ENCODE measurements at regions not wholly inside any gene's neighbourhood (a gene's known extent, or its start where the extent isn't known, plus 50 kb on each side); places are given as distances from the start of the nearest gene placed in this dataset.

GRCh38 chr11:106329273-106330018 is 252.0 kb downstream of the AASDHPPT start:
- no peak for DNase-seq (ENCODE audit: low spot score)

- no peak for DNase-seq (ENCODE audit: low spot score)
Measured at GRCh38 chr11:106331176-106331575, 253.7 kb downstream of the AASDHPPT start.

- no peak for DNase-seq (ENCODE audit: low spot score)
Measured at GRCh38 chr11:106333678-106334077, 256.2 kb downstream of the AASDHPPT start.

GRCh38 chr11:106344394-106344793 is 266.9 kb downstream of the AASDHPPT start:
- DNase-seq (ENCODE audit: low spot score), result peak; percentile 17

GRCh38 chr11:106344966-106345365 is 267.5 kb downstream of the AASDHPPT start:
- no peak for DNase-seq (ENCODE audit: low spot score)

- DNase-seq (ENCODE audit: low spot score), result no peak
Measured at GRCh38 chr11:106353031-106353430, 275.6 kb downstream of the AASDHPPT start.

GRCh38 chr11:106369224-106369623 is 291.8 kb downstream of the AASDHPPT start:
- DNase-seq (ENCODE audit: low spot score), result no peak

GRCh38 chr11:106378513-106379179 is 301.2 kb downstream of the AASDHPPT start:
- no peak for DNase-seq (ENCODE audit: low spot score)

GRCh38 chr11:106379265-106379664 is 301.8 kb downstream of the AASDHPPT start:
- DNase-seq (ENCODE audit: low spot score), result no peak

- no peak for DNase-seq (ENCODE audit: low spot score)
Measured at GRCh38 chr11:106379712-106380111, 302.2 kb downstream of the AASDHPPT start.

- DNase-seq (ENCODE audit: low spot score), result no peak
Measured at GRCh38 chr11:106381895-106382294, 304.4 kb downstream of the AASDHPPT start.

GRCh38 chr11:106384429-106384828 is 307.0 kb downstream of the AASDHPPT start:
- DNase-seq (ENCODE audit: low spot score), result no peak

- no peak for DNase-seq (ENCODE audit: low spot score)
Measured at GRCh38 chr11:106386519-106386918, 309.1 kb downstream of the AASDHPPT start.

- peak; percentile 22 for DNase-seq (ENCODE audit: low spot score)
Measured at GRCh38 chr11:106389101-106389500, 311.6 kb downstream of the AASDHPPT start.

- no peak for DNase-seq (ENCODE audit: low spot score)
Measured at GRCh38 chr11:106390078-106390477, 312.6 kb downstream of the AASDHPPT start.

GRCh38 chr11:106391771-106392420 is 314.4 kb downstream of the AASDHPPT start:
- DNase-seq (ENCODE audit: low spot score), result peak; percentile 36

GRCh38 chr11:106395716-106396349 is 318.4 kb downstream of the AASDHPPT start:
- no peak for DNase-seq (ENCODE audit: low spot score)

- DNase-seq (ENCODE audit: low spot score), result peak; percentile 14
Measured at GRCh38 chr11:106397787-106398501, 320.5 kb downstream of the AASDHPPT start.

- DNase-seq (ENCODE audit: low spot score), result peak; percentile 52
Measured at GRCh38 chr11:106398502-106399075, 321.1 kb downstream of the AASDHPPT start.

GRCh38 chr11:106399076-106399511 is 321.6 kb downstream of the AASDHPPT start:
- DNase-seq (ENCODE audit: low spot score), result peak; percentile 91

GRCh38 chr11:106399624-106400023 is 322.2 kb downstream of the AASDHPPT start:
- DNase-seq (ENCODE audit: low spot score), result no peak

Measured in AG20443 (cell line).